ENCODE measurements at regions not wholly inside any gene's neighbourhood (a gene's known extent, or its start where the extent isn't known, plus 50 kb on each side); places are given as distances from the start of the nearest gene placed in this dataset.
A peak's percentile ranks its signal among the peaks of the same experiment; 100 is the strongest.
"Not testable (repeated sequence)": the region's sequence is repeated elsewhere in the genome, so short reads cannot be mapped to it uniquely, and the experiment has no call there.

GRCh38 chr13:60836821-60837220, 439.8 kb downstream of the TDRD3 start:
- no peak overlapping the region for H3K27ac ChIP-seq
- DNase-seq (ENCODE audit: low read depth, low spot score) = no peak

GRCh38 chr13:60811581-60811980, 414.6 kb downstream of the TDRD3 start:
- H3K27ac ChIP-seq = no peak overlapping the region
- peak; percentile 36 for DNase-seq (ENCODE audit: low read depth, low spot score)

GRCh38 chr13:60805640-60806039, 408.6 kb downstream of the TDRD3 start:
- DNase-seq (ENCODE audit: low read depth, low spot score); H3K27ac ChIP-seq: not testable (repeated sequence)

- DNase-seq (ENCODE audit: low read depth, low spot score) = no peak
- H3K27ac ChIP-seq = no peak overlapping the region
These were observed 401.5 kb downstream of the TDRD3 start for GRCh38 chr13:60798503-60798902.

- DNase-seq (ENCODE audit: low read depth, low spot score) = no peak
- no peak overlapping the region for H3K27ac ChIP-seq
These were observed 400.1 kb downstream of the TDRD3 start for GRCh38 chr13:60797112-60797511.

- no peak overlapping the region for H3K27ac ChIP-seq
- DNase-seq (ENCODE audit: low read depth, low spot score) = no peak
These were observed 397.7 kb downstream of the TDRD3 start for GRCh38 chr13:60794751-60795150.

- H3K27ac ChIP-seq = no peak overlapping the region
- DNase-seq (ENCODE audit: low read depth, low spot score) = no peak
These were observed 393.6 kb downstream of the TDRD3 start for GRCh38 chr13:60790620-60791019.

GRCh38 chr13:60788156-60788829, 391.3 kb downstream of the TDRD3 start:
- DNase-seq (ENCODE audit: low read depth, low spot score) = peak; percentile 85
- peak overlapping the region; percentile 56 for H3K27ac ChIP-seq

GRCh38 chr13:60787083-60787482, 390.1 kb downstream of the TDRD3 start:
- DNase-seq (ENCODE audit: low read depth, low spot score) = peak; percentile 56
- peak overlapping the region; percentile 56 for H3K27ac ChIP-seq

GRCh38 chr13:60772726-60773125, 375.7 kb downstream of the TDRD3 start:
- no peak for DNase-seq (ENCODE audit: low read depth, low spot score)

GRCh38 chr13:60765700-60766411, 368.8 kb downstream of the TDRD3 start:
- peak; percentile 27 for DNase-seq (ENCODE audit: low read depth, low spot score)
- peak overlapping the region; percentile 46 for H3K27ac ChIP-seq

More at GRCh38 chr13:60772726-60773125, 375.7 kb downstream of the TDRD3 start:
- H3K27ac ChIP-seq = no peak overlapping the region

GRCh38 chr13:60759499-60759898, 362.5 kb downstream of the TDRD3 start:
- DNase-seq (ENCODE audit: low read depth, low spot score) = no peak
- H3K27ac ChIP-seq = peak overlapping the region; percentile 50

- H3K27ac ChIP-seq = peak overlapping the region; percentile 50
- DNase-seq (ENCODE audit: low read depth, low spot score) = peak; percentile 46
These were observed 361.6 kb downstream of the TDRD3 start for GRCh38 chr13:60758637-60759036.

GRCh38 chr13:60757501-60758215, 360.6 kb downstream of the TDRD3 start:
- no peak overlapping the region for H3K27ac ChIP-seq
- no peak for DNase-seq (ENCODE audit: low read depth, low spot score)

GRCh38 chr13:60756306-60756705, 359.3 kb downstream of the TDRD3 start:
- H3K27ac ChIP-seq = no peak overlapping the region
- DNase-seq (ENCODE audit: low read depth, low spot score) = no peak

- no peak for DNase-seq (ENCODE audit: low read depth, low spot score)
- no peak overlapping the region for H3K27ac ChIP-seq
These were observed 358.6 kb downstream of the TDRD3 start for GRCh38 chr13:60755380-60756163.

- H3K27ac ChIP-seq = no peak overlapping the region
- no peak for DNase-seq (ENCODE audit: low read depth, low spot score)
These were observed 357.4 kb downstream of the TDRD3 start for GRCh38 chr13:60754211-60755090.

- no peak overlapping the region for H3K27ac ChIP-seq
- DNase-seq (ENCODE audit: low read depth, low spot score) = no peak
These were observed 356.6 kb downstream of the TDRD3 start for GRCh38 chr13:60753641-60754040.

GRCh38 chr13:60745343-60745742, 348.3 kb downstream of the TDRD3 start:
- DNase-seq (ENCODE audit: low read depth, low spot score) = no peak
- H3K27ac ChIP-seq = no peak overlapping the region

Data from epithelial cell of prostate (primary cell).